Mesenchymal stem cell (in vitro differentiated cells and primary cell): ENCODE measurements at regions not wholly inside any gene's neighbourhood (a gene's known extent, or its start where the extent isn't known, plus 50 kb on each side); places are given as distances from the start of the nearest gene placed in this dataset.
"Not testable (repeated sequence)": the region's sequence is repeated elsewhere in the genome, so short reads cannot be mapped to it uniquely, and the experiment has no call there.

Source experiments
- DNase-seq: peaks from one replicate; pipeline ENCODE4 v3.0.0-alpha.2; 2013
- H2AFZ ChIP-seq: one replicate; pipeline ENCODE4 v1.6.1; 2013; ENCODE audit warnings: low read depth, mild to moderate bottlenecking, control low read depth, inconsistent platforms, low read length, moderate library complexity
- H2AK5ac ChIP-seq: 2 replicates; pipeline ENCODE4 v1.6.1; 2013; ENCODE audit warnings: low read length, moderate library complexity, mild to moderate bottlenecking, inconsistent platforms; ENCODE audit not compliant: severe bottlenecking
- H2BK120ac ChIP-seq: one replicate; pipeline ENCODE4 v1.6.1; 2013; ENCODE audit warnings: low read depth, mild to moderate bottlenecking, inconsistent platforms, low read length, moderate library complexity
- H2BK12ac ChIP-seq, 2 experiments: one replicate each; pipeline ENCODE4 v1.6.1; 2013; ENCODE audit warnings: inconsistent platforms in 2 of 2, low read length in 2 of 2, mild to moderate bottlenecking in 2 of 2, moderate library complexity in 2 of 2, control low read depth in 1 of 2
- H2BK15ac ChIP-seq: one replicate; pipeline ENCODE4 v1.6.1; 2013; ENCODE audit warnings: mild to moderate bottlenecking, low read depth, inconsistent platforms; ENCODE audit not compliant: poor library complexity, severe bottlenecking
- H2BK5ac ChIP-seq: 2 replicates; pipeline ENCODE4 v1.6.1; 2013; ENCODE audit warnings: low read depth, mild to moderate bottlenecking, low read length, control low read depth, inconsistent platforms; ENCODE audit not compliant: poor library complexity, severe bottlenecking
- H3K14ac ChIP-seq, 2 experiments: one replicate each; pipeline ENCODE4 v1.6.1; 2013; ENCODE audit warnings: inconsistent platforms in 2 of 2, low read length in 2 of 2, control low read depth in 1 of 2, mild to moderate bottlenecking in 1 of 2, moderate library complexity in 1 of 2
- H3K18ac ChIP-seq, 2 experiments: one replicate each; pipeline ENCODE4 v1.6.1; 2013; ENCODE audit warnings: inconsistent platforms in 2 of 2, low read length in 2 of 2, control low read depth in 1 of 2, low read depth in 1 of 2, mild to moderate bottlenecking in 1 of 2
- H3K23ac ChIP-seq, 2 experiments: one replicate each; pipeline ENCODE4 v1.6.1; 2013; ENCODE audit warnings: inconsistent platforms in 2 of 2, low read length in 2 of 2, mild to moderate bottlenecking in 2 of 2, moderate library complexity in 2 of 2, control low read depth in 1 of 2
- H3K27ac ChIP-seq: 2 replicates; pipeline ENCODE4 v1.5.1; 2013; ENCODE audit warnings: mild to moderate bottlenecking, moderate library complexity, low read length, control low read depth, inconsistent platforms; ENCODE audit not compliant: poor library complexity, severe bottlenecking
- H3K27me3 ChIP-seq, 2 experiments: 2 replicates each; pipeline versions ENCODE4 v1.6.1 to v1.7.0; 2013; ENCODE audit warnings: low read length in 2 of 2, mild to moderate bottlenecking in 2 of 2, moderate library complexity in 2 of 2, control low read depth in 1 of 2, inconsistent platforms in 1 of 2; ENCODE audit not compliant: control insufficient read depth in 1 of 2, insufficient read depth in 1 of 2
- H3K36me3 ChIP-seq, 2 experiments: 2 replicates each; pipeline versions ENCODE4 v1.6.1 to v1.7.0; 2013; ENCODE audit warnings: low read length in 2 of 2, control low read depth in 1 of 2, inconsistent platforms in 1 of 2, low read depth in 1 of 2, mild to moderate bottlenecking in 1 of 2; ENCODE audit not compliant: insufficient read depth in 2 of 2, control insufficient read depth in 1 of 2
- H3K4ac ChIP-seq, 2 experiments: one replicate each; pipeline ENCODE4 v1.6.1; 2013; ENCODE audit warnings: inconsistent platforms in 2 of 2, low read length in 2 of 2, mild to moderate bottlenecking in 2 of 2, moderate library complexity in 2 of 2, control low read depth in 1 of 2, low read depth in 1 of 2
- H3K4me1 ChIP-seq: 2 replicates; pipeline ENCODE4 v1.6.1; 2013; ENCODE audit warnings: low read depth, low read length, control low read depth; ENCODE audit not compliant: control insufficient read depth, insufficient read depth
- H3K4me2 ChIP-seq: 2 replicates; pipeline ENCODE4 v1.6.1; 2013; ENCODE audit warnings: low read length, mild to moderate bottlenecking, inconsistent platforms; ENCODE audit not compliant: poor library complexity, severe bottlenecking
- H3K4me3 ChIP-seq, 2 experiments: 2 replicates each; pipeline versions ENCODE4 v1.5.1 to v1.7.0; 2013; ENCODE audit warnings: low read length in 2 of 2, mild to moderate bottlenecking in 2 of 2, control low read depth in 1 of 2, low read depth in 1 of 2; ENCODE audit not compliant: insufficient read depth in 1 of 2
- H3K79me1 ChIP-seq: replicated peaks from 2 replicates; pipeline ENCODE4 v1.6.1; 2013; ENCODE audit warnings: mild to moderate bottlenecking, control low read depth, low read length, inconsistent platforms; ENCODE audit not compliant: poor library complexity, severe bottlenecking
- H3K9ac ChIP-seq: 2 replicates; pipeline ENCODE4 v1.7.0; 2013; ENCODE audit warnings: mild to moderate bottlenecking, low read length, moderate library complexity
- H3K9me3 ChIP-seq: 2 replicates; pipeline ENCODE4 v1.7.0; 2013; ENCODE audit warnings: mild to moderate bottlenecking, low read length; ENCODE audit not compliant: control insufficient read depth
- H4K8ac ChIP-seq: one replicate; pipeline ENCODE4 v1.6.1; 2013; ENCODE audit warnings: inconsistent platforms, mild to moderate bottlenecking, low read length, moderate library complexity
- H4K91ac ChIP-seq: one replicate; pipeline ENCODE4 v1.6.1; 2013; ENCODE audit warnings: mild to moderate bottlenecking, low read length, inconsistent platforms
- WGBS: methylation state at CpG from one replicate; pipeline ENCODE4 v1.1.7; 2013; ENCODE audit warnings: mixed read lengths; 5-methylcytosine and 5-hydroxymethylcytosine counted together

GRCh38 chr1:195185736-195186135 lies 1422.5 kb downstream of the KCNT2 start:
- Histone ChIP-seq H4K91ac (no peak overlapping the region), H3K14ac (no peak overlapping the region), H3K23ac (no peak overlapping the region), H2BK120ac (no peak overlapping the region), H3K4me2 (no peak overlapping the region), H3K27ac (no peak overlapping the region), H3K4me1 (no peaks in the 10 kb centered on the region), H3K4me3 (no peak overlapping the region), H3K18ac (no peak overlapping the region), H2BK12ac (no peak overlapping the region), H3K79me1 (no peaks in the 10 kb centered on the region), H2BK15ac (no peak overlapping the region), H3K9me3 (peaks cover 9% of the 10 kb centered on the region), H2AFZ (no peak overlapping the region), H3K9ac (no peak overlapping the region), H3K27me3 (no peaks in the 10 kb centered on the region), H2BK5ac (no peak overlapping the region), H3K36me3 (no peaks in the 10 kb centered on the region), H2AK5ac (no peak overlapping the region), H4K8ac (no peak overlapping the region), H3K4ac (no peak overlapping the region)
- DNase-seq: no peak
- no CpG with 5 or more reads among the region's 2 CpGs for WGBS

GRCh38 chr1:195185321-195185720 lies 1422.9 kb downstream of the KCNT2 start:
- Histone ChIP-seq H3K4me1 (no peaks in the 10 kb centered on the region), H3K27me3 (no peaks in the 10 kb centered on the region), H3K18ac (no peak overlapping the region), H2BK15ac (no peak overlapping the region), H3K4ac (no peak overlapping the region), H3K9me3 (peaks cover 9% of the 10 kb centered on the region), H3K14ac (no peak overlapping the region), H3K4me3 (no peak overlapping the region), H3K9ac (no peak overlapping the region), H3K36me3 (no peaks in the 10 kb centered on the region), H2AK5ac (no peak overlapping the region), H4K8ac (no peak overlapping the region), H3K23ac (no peak overlapping the region), H3K79me1 (no peaks in the 10 kb centered on the region), H4K91ac (no peak overlapping the region), H2BK12ac (no peak overlapping the region), H2BK120ac (no peak overlapping the region), H2AFZ (no peak overlapping the region), H3K27ac (no peak overlapping the region), H2BK5ac (no peak overlapping the region), H3K4me2 (no peak overlapping the region)
- DNase-seq: no peak
- WGBS: no CpG with 5 or more reads among the region's 4 CpGs

- Histone ChIP-seq H3K27me3 (no peaks in the 10 kb centered on the region), H3K4me1 (no peaks in the 10 kb centered on the region), H3K18ac (no peak overlapping the region), H3K27ac (no peak overlapping the region), H2AK5ac (no peak overlapping the region), H3K79me1 (no peaks in the 10 kb centered on the region), H3K9me3 (peaks cover 14% of the 10 kb centered on the region), H3K9ac (no peak overlapping the region), H3K36me3 (no peaks in the 10 kb centered on the region), H3K14ac (no peak overlapping the region), H2BK120ac (no peak overlapping the region), H3K23ac (no peak overlapping the region), H4K91ac (no peak overlapping the region), H2BK15ac (no peak overlapping the region), H3K4me3 (no peak overlapping the region), H4K8ac (no peak overlapping the region), H2BK5ac (no peak overlapping the region), H2BK12ac (no peak overlapping the region), H2AFZ (no peak overlapping the region), H3K4me2 (no peak overlapping the region), H3K4ac (no peak overlapping the region)
- no peak for DNase-seq
These were observed 1434.5 kb downstream of the KCNT2 start for GRCh38 chr1:195173753-195174152.

GRCh38 chr1:195159795-195160194 lies 1448.4 kb downstream of the KCNT2 start:
- not testable (repeated sequence) for H3K23ac ChIP-seq, H2BK12ac ChIP-seq, H3K27ac ChIP-seq, H3K4me1 ChIP-seq, H3K4me2 ChIP-seq, H2BK5ac ChIP-seq, H3K18ac ChIP-seq, H3K79me1 ChIP-seq, DNase-seq, H2AFZ ChIP-seq, H3K4ac ChIP-seq, H3K9me3 ChIP-seq, H3K36me3 ChIP-seq, H2BK120ac ChIP-seq, H2AK5ac ChIP-seq, H3K4me3 ChIP-seq, H4K8ac ChIP-seq, H3K14ac ChIP-seq, H2BK15ac ChIP-seq, H4K91ac ChIP-seq, H3K9ac ChIP-seq, H3K27me3 ChIP-seq
- WGBS: no CpG with 5 or more reads among the region's 1 CpG
